Testis (tissue), 2 donors: ENCODE measurements at regions not wholly inside any gene's neighbourhood (a gene's known extent, or its start where the extent isn't known, plus 50 kb on each side); places are given as distances from the start of the nearest gene placed in this dataset.
"Not testable (repeated sequence)": the region's sequence is repeated elsewhere in the genome, so short reads cannot be mapped to it uniquely, and the experiment has no call there.

Source experiments
- CTCF ChIP-seq, 3 experiments: fragments of 450-650 bp in 2 of 3; fragments of 200-600 bp in 1 of 3; sonication (generic) in 1 of 3; IDR thresholded peaks; one replicate each; pipeline ENCODE4 v1.5.1; 2016 to 2019; ENCODE audit warnings: antibody characterized with exemption in 3 of 3, mild to moderate bottlenecking in 2 of 3, moderate library complexity in 1 of 3
- POLR2A ChIP-seq: fragments of 450-650 bp; IDR thresholded peaks from one replicate; pipeline ENCODE4 v1.6.1; 2017; ENCODE audit warnings: antibody characterized with exemption, mild to moderate bottlenecking, moderate library complexity

- not testable (repeated sequence) for TF ChIP-seq CTCF (IDR thresholded peaks at IDR 0.05); POLR2A
Observed at GRCh38 chr4:138332415-138332814, 90.3 kb upstream of the SLC7A11 start.
